ENCODE measurements at regions not wholly inside any gene's neighbourhood (a gene's known extent, or its start where the extent isn't known, plus 50 kb on each side); places are given as distances from the start of the nearest gene placed in this dataset.
"Not testable (repeated sequence)": the region's sequence is repeated elsewhere in the genome, so short reads cannot be mapped to it uniquely, and the experiment has no call there.

- not testable (repeated sequence) for TF ChIP-seq POLR2A (IDR thresholded peaks at IDR 0.05; ENCODE audit: low read depth, low read length); ELK1 (IDR thresholded peaks at IDR 0.05; ENCODE audit: borderline replicate concordance, low read depth, low read length); MAFK (IDR thresholded peaks at IDR 0.05; ENCODE audit: low read depth, low read length); CTCF (conservative IDR thresholded peaks at IDR 0.05; ENCODE audit: low read depth, low read length); RCOR1 (IDR thresholded peaks at IDR 0.05; ENCODE audit: insufficient replicate concordance, low read length); RAD21 (IDR thresholded peaks at IDR 0.05; ENCODE audit: low read length); USF2 (IDR thresholded peaks at IDR 0.05; ENCODE audit: low read depth, low read length); BHLHE40 (IDR thresholded peaks at IDR 0.05; ENCODE audit: low read depth, low read length); MXI1 (IDR thresholded peaks at IDR 0.05; ENCODE audit: borderline replicate concordance, low read depth, low read length)
Observed at GRCh38 chr4:186805917-186806316, 82.3 kb upstream of the FAT1 start.
